OCI-LY7 (cell line): ENCODE measurements at regions not wholly inside any gene's neighbourhood (a gene's known extent, or its start where the extent isn't known, plus 50 kb on each side); places are given as distances from the start of the nearest gene placed in this dataset.

Experiments used
- BruUV-seq: library from RNA; stranded (reverse); fragments of 400-500 nt; replicated peaks from 2 replicates; lab custom pipeline; 2021; lab: Mats Ljungman, UMichigan
- CTCF ChIA-PET: fragments of 300-600 bp; sonication (Branson Sonifier 250); formaldehyde crosslinking; loops from one replicate; lab custom pipeline; 2022; ENCODE audit warnings: antibody characterized with exemption; ENCODE audit not compliant: unreplicated experiment; lab: Charles Lee
- POLR2A ChIA-PET: fragments of 300-600 bp; sonication (Branson Sonifier 250); formaldehyde crosslinking; loops from one replicate; lab custom pipeline; 2022; ENCODE audit warnings: antibody characterized with exemption; lab: Charles Lee
- DNase-seq: peaks from one replicate; pipeline ENCODE4 v3.0.0-alpha.2; 2015; ENCODE audit warnings: low spot score
- H2AFZ ChIP-seq: fragments of 200-600 bp; sonication (generic), shearing (Covaris generic); 2 replicates; pipeline ENCODE4 v1.6.1; 2014; ENCODE audit warnings: mild to moderate bottlenecking, antibody characterized with exemption, low read length, moderate library complexity
- H3K27ac ChIP-seq: fragments of 200-600 bp; sonication (generic); 2 replicates; pipeline ENCODE4 v1.5.1; 2014; ENCODE audit warnings: mixed run types, low read depth, mild to moderate bottlenecking, moderate library complexity, low read length, inconsistent platforms; ENCODE audit not compliant: poor library complexity, severe bottlenecking
- H3K36me3 ChIP-seq: fragments of 200-600 bp; sonication (generic); 2 replicates; pipeline ENCODE4 v1.6.1; 2014; ENCODE audit warnings: mild to moderate bottlenecking, antibody characterized with exemption, low read length, moderate library complexity, mixed read lengths; ENCODE audit not compliant: insufficient read depth
- H3K4me1 ChIP-seq: fragments of 200-600 bp; sonication (generic); 2 replicates; pipeline ENCODE4 v1.5.1; 2014; ENCODE audit warnings: mild to moderate bottlenecking, low read length; ENCODE audit not compliant: insufficient read depth, poor library complexity, severe bottlenecking
- H3K4me2 ChIP-seq: fragments of 200-600 bp; sonication (generic); 2 replicates; pipeline ENCODE4 v1.6.1; 2014; ENCODE audit warnings: mild to moderate bottlenecking, low read length
- H3K4me3 ChIP-seq: fragments of 200-600 bp; sonication (generic); 2 replicates; pipeline ENCODE4 v1.5.1; 2014; ENCODE audit warnings: mild to moderate bottlenecking, low read depth, low read length; ENCODE audit not compliant: poor library complexity, severe bottlenecking
- H3K79me2 ChIP-seq: fragments of 200-600 bp; sonication (generic); 2 replicates; pipeline ENCODE4 v1.6.1; 2016; ENCODE audit warnings: low read depth, mild to moderate bottlenecking, low read length, moderate library complexity, mixed read lengths; ENCODE audit not compliant: insufficient read depth
- H3K9me2 ChIP-seq: fragments of 200-600 bp; sonication (generic); 2 replicates; pipeline ENCODE4 v1.6.1; 2016; ENCODE audit warnings: mild to moderate bottlenecking, low read length, mixed read lengths; ENCODE audit not compliant: insufficient read depth
- H3K9me3 ChIP-seq: fragments of 200-600 bp; sonication (generic); 2 replicates; pipeline ENCODE4 v1.6.1; 2014; ENCODE audit warnings: mild to moderate bottlenecking, mixed run types, low read length, mixed read lengths
- H4K20me1 ChIP-seq: fragments of 200-600 bp; sonication (generic); 2 replicates; pipeline ENCODE4 v1.6.1; 2014; ENCODE audit warnings: mild to moderate bottlenecking, antibody characterized with exemption, low read length, moderate library complexity, mixed read lengths; ENCODE audit not compliant: insufficient read depth
- CTCF ChIP-seq: fragments of 200-600 bp; sonication (generic); conservative IDR thresholded peaks from 2 replicates; pipeline ENCODE4 v1.5.1; 2014; ENCODE audit warnings: mild to moderate bottlenecking, antibody characterized with exemption, low read length, moderate library complexity, mixed read lengths
- EZH2phosphoT487 ChIP-seq: fragments of 200-600 bp; sonication (generic); IDR thresholded peaks from 2 replicates; pipeline ENCODE4 v1.6.1; 2018; ENCODE audit warnings: low read depth, borderline replicate concordance, mild to moderate bottlenecking, mixed run types, antibody characterized with exemption, low read length, moderate library complexity, mixed read lengths
- intact Hi-C: fragments of 100-400 bp; cut with micrococcal nuclease; formaldehyde crosslinking; loops from one replicate; pipeline ENCODE4 v1.10.0; 2022; ENCODE audit not compliant: unreplicated experiment

- Histone ChIP-seq H3K9me3 (no peaks in the 10 kb centered on the region), H2AFZ (no peak overlapping the region), H3K4me2 (no peak overlapping the region), H3K27ac (no peak overlapping the region), H3K4me1 (no peaks in the 10 kb centered on the region), H3K4me3 (no peak overlapping the region), H3K36me3 (no peaks in the 10 kb centered on the region), H3K9me2 (no peaks in the 10 kb centered on the region), H4K20me1 (no peaks in the 10 kb centered on the region), H3K79me2 (no peaks in the 10 kb centered on the region)
- intact Hi-C loops = no loop called here
- no peak for TF ChIP-seq EZH2phosphoT487
- TF ChIP-seq CTCF = no peak
- DNase-seq = no peak
- ChIA-PET CTCF (no interaction called here), POLR2A (interaction anchor here (0.6 kb wide), 1 partner anchor 197 kb away, joined by 3 read pairs; no protein-coding TSS in a partner anchor)
- no TSS peak for BruUV-seq
These were observed 93.6 kb upstream of the CPEB2 start for GRCh38 chr4:14908635-14909034.

- no peak for DNase-seq
- no peak for TF ChIP-seq EZH2phosphoT487
- TF ChIP-seq CTCF = no peak
- Histone ChIP-seq H4K20me1 (no peaks in the 10 kb centered on the region), H2AFZ (no peak overlapping the region), H3K4me2 (no peak overlapping the region), H3K36me3 (no peaks in the 10 kb centered on the region), H3K27ac (no peak overlapping the region), H3K79me2 (no peaks in the 10 kb centered on the region), H3K4me1 (no peaks in the 10 kb centered on the region), H3K9me3 (no peaks in the 10 kb centered on the region), H3K4me3 (no peak overlapping the region), H3K9me2 (no peaks in the 10 kb centered on the region)
- POLR2A ChIA-PET = no interaction called here
- no TSS peak for BruUV-seq
- intact Hi-C loops = no loop called here
- CTCF ChIA-PET = no interaction called here
These were observed 91.9 kb upstream of the CPEB2 start for GRCh38 chr4:14910411-14910810.

GRCh38 chr4:14912426-14912825, 89.9 kb upstream of the CPEB2 start:
- H3K9me2 ChIP-seq = no peaks in the 10 kb centered on the region
- H3K27ac ChIP-seq = no peak overlapping the region
- H4K20me1 ChIP-seq = no peaks in the 10 kb centered on the region
- TF ChIP-seq CTCF (no peak), EZH2phosphoT487 (no peak)
- BruUV-seq = no TSS peak
- no peak overlapping the region for H3K4me2 ChIP-seq
- ChIA-PET CTCF (interaction anchor here (0.5 kb wide), 1 partner anchor 17 kb away, joined by 5 read pairs; no protein-coding TSS in a partner anchor), POLR2A (interaction anchor here (0.6 kb wide), 1 partner anchor 975 kb away, joined by 3 read pairs; no protein-coding TSS in a partner anchor)
- no peaks in the 10 kb centered on the region for H3K9me3 ChIP-seq
- DNase-seq = no peak
- no peaks in the 10 kb centered on the region for H3K79me2 ChIP-seq
- no peak overlapping the region for H3K4me3 ChIP-seq
- H2AFZ ChIP-seq = no peak overlapping the region
- H3K36me3 ChIP-seq = no peaks in the 10 kb centered on the region
- intact Hi-C loops = no loop called here
- no peaks in the 10 kb centered on the region for H3K4me1 ChIP-seq
